Right lung (tissue), 2 donors: ENCODE measurements at regions not wholly inside any gene's neighbourhood (a gene's known extent, or its start where the extent isn't known, plus 50 kb on each side); places are given as distances from the start of the nearest gene placed in this dataset.
A peak's percentile ranks its signal among the peaks of the same experiment; 100 is the strongest.

ENCODE experiments used
- DNase-seq, 2 donors: peaks; one replicate each; pipeline ENCODE4 v3.0.0-alpha.2; 2013

DNA sequence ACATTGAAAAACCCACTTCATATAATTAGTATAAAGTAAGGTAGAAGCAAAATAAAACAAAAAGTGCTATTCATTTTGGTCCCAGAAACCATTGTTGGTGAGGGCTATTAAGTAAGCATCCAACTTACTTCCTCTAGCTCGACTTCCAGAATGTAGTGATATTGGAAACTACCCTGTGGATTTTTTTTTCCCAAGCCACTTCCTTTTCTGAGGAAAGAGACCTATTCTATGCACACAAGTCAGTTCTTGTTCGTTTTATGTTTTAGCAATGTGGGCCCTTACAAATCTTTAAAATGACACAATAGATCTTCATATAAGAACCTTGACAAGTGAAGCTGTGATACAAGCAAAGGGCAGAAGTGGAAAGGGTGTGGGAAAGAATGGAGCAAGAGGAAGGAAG lies 402.0 kb upstream of the TBL1XR1 start:
- DNase-seq: no peak

- DNase-seq: no peak
Measured at GRCh38 chr3:177599837-177600236, 402.6 kb upstream of the TBL1XR1 start.

- no peak for DNase-seq
Measured at GRCh38 chr3:177600411-177600810, 403.1 kb upstream of the TBL1XR1 start.

GRCh38 chr3:177601152-177601551 lies 403.9 kb upstream of the TBL1XR1 start:
- DNase-seq: no peak

DNA sequence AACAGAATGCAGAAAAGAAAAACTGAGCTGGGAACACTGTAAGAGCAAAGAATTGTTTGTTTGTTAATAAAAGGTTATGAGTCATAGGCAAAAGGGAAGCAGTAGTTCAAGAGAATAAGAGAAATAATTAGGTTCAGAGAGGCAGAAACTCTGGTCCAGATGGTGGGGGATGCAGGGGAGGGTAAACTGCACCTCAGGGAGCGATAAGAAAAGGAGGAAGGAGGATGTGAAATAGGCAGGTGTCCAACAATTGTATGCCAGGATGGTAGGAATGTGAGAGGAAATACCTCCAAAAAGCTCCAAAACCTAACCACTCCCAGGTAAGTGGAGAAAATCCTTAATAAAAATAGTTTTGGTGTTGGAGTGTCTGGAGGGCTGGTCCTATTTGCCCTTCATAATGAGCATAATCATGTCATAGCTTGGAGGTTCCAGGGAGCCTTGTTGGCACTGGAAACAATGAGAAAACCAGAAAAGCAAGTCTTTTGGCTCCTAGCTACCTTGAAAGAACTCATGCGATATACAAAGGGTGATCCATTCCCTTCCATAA lies 405.4 kb upstream of the TBL1XR1 start:
- no peak for DNase-seq

- DNase-seq: no peak
Measured at GRCh38 chr3:177603148-177603603, 405.9 kb upstream of the TBL1XR1 start.

- no peak for DNase-seq
Measured at GRCh38 chr3:177604181-177604580, 406.9 kb upstream of the TBL1XR1 start.

DNA sequence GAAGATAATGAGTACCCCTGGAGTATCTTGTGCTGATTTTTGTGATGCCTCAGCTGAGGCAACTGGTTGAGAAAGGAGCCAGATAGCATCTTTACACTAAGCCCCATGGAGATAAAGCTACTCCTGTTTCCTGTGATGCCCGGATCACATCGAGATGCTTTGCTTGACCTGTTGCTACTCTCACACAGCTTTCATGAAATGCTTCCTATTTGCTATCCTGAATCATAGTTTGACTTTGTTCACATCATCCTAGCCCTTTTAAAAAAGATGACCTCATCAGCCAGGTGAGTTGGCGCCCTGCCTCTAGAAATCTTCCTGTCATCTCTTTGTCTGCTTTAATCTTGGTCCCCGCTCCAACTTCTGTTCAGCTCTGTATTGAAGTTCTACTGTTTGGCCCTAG lies 409.6 kb upstream of the TBL1XR1 start:
- no peak for DNase-seq

- no peak for DNase-seq
Measured at GRCh38 chr3:177607589-177607988, 410.3 kb upstream of the TBL1XR1 start.

- no peak for DNase-seq
Measured at GRCh38 chr3:177608443-177608842, 411.2 kb upstream of the TBL1XR1 start.

GRCh38 chr3:177609613-177610012 lies 412.3 kb upstream of the TBL1XR1 start:
- no peak for DNase-seq

DNA sequence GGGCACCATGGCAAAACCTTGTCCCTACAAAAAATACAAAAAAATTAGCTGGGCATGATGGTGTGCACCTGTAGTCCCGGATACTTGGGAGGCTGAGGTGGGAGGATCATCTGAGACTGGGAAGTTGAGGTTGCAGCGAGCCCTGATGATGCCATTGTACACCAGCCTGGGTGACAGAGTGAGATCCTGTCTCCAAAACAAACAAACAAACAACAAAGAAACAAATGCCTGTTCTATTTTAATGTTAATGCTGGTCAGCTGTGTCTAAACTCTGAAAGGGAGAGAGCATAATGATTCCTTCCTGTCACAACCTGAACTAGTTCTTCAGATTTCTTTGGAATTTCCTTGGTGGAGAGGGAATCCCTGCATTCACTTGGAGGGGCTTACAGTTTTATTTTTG lies 413.0 kb upstream of the TBL1XR1 start:
- DNase-seq: no peak

DNA sequence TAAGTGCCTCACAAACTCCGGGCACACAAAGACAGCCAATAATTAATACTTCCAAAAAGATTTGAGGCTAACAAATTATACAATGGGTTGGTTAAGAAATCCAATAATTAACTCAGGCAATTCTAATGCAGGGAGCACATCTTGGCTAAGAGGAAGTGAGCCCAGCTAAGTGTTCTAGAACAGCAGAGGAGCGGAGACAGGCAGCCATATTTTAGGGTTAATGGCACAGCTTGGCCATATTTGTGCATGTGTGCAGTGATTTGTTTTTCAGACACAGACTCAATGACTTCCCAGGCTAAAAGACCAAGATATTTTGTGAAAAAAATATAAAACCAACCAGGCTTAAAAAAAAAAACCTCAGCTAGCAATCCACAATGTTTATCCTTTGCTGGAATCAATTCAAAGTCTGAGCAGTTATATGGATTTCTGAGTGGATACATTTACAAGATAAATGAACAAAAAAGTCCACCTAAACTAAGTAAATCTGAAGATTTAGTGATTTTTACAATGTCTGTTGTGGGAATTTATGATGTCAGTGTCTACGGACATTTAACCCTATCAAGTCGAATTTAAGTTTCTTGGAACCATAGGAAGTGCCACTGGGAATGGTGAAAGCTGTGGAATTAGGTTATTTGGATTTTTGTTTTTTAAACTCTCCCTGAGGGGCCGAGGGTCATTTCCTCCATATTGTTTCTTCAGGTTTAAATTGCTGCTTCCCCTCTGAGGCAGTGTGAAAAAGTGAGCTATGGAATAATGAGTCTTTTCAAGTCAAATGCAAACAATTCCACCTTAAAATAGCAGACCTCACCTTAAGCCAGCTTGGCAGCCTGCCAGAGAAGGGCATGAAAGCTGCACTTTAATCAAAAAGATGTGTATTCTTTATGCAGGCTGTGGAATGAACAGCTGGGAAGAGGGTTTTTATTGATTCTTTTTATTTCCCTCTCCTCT lies 413.7 kb upstream of the TBL1XR1 start:
- peak; percentile 46 to 57 for DNase-seq

DNA sequence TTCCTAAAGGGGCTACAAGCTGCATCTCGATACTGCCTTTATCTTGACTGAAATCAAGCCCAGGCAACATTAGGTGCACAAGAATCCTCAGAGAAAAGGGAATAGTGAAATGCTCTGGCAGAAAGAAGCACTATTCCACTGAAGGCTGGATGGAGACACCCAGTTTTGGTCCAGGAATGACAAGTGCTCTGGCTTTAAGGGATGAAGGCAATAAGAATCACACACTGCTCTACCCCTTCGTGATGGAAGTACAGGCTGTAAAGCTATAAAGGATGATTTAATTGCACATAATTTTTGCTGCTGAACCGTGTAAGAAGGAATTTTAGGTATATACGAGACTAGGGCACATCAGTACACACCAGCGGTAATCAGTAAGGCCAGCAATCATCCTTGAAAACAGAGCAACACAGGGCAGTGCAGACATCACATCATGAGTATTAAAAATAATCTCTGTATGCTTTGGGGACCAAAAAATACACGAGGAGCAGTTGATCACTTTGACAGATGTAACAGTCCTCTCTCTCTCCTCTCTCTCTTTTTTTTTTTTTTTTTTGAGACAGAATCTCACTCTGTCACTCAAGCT lies 414.6 kb upstream of the TBL1XR1 start:
- no peak for DNase-seq

- no peak for DNase-seq
Measured at GRCh38 chr3:177613901-177614300, 416.6 kb upstream of the TBL1XR1 start.

GRCh38 chr3:177615015-177615414 lies 417.7 kb upstream of the TBL1XR1 start:
- DNase-seq: peak; percentile 81 to 83

DNA sequence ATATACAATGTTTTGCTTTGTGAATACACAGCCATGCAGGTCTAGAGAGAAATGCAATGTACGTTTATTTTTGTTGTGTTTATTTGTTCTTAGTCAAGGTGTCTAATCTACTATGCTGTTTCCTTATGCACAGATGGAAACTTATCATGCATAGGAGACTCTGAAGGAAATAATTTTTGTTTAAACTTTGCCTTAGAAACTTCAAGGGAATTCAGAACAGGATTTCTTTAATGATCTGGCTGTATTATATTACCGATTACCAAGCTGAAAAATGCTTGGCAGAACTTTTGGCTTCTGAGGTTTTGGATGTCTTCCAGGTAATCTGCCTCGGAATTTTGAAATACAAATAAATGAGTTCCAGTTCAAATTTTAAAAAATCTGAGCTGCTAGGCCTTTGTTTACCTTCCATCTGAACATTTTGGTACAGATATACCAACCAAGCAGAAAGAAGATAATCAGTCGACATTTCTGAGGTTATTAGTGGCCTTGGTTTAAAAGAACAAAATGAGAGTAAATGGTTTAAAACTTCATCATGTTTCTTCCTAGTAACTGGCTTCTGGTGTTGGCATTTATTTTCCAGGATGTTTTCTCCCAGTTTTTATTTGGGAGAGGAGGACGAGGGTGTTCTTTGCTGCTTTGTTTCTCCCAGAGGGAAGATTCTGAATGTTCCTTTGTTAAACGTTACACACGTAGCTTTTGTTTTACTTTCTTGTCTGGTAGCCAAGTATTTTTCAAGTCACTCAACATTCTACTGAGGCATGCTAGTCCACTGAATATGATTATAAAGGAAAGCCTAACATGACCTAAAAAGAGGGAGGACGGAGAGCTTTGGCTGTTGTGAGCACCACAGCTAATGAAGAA lies 421.8 kb upstream of the TBL1XR1 start:
- DNase-seq: no peak

DNA sequence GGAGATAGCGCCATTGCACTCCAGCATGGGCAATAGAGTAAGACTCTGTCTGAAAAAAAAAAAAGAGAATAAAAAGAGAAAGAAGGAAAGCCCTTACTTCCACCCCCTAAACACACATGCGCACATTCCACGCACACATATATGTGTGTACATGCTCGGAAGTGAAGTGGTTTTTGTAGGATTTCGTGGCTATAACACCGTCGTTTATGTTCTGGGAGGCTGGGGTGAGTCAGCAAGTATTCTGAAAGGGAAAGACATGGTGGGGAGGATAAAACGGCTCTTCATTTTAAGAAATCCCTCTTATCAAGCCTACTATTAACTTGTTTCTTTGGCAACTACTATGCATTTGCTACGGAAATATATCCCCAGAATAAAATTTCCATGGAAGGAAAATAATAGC lies 422.8 kb upstream of the TBL1XR1 start:
- no peak for DNase-seq

GRCh38 chr3:177622520-177622919 lies 425.2 kb upstream of the TBL1XR1 start:
- no peak for DNase-seq

DNA sequence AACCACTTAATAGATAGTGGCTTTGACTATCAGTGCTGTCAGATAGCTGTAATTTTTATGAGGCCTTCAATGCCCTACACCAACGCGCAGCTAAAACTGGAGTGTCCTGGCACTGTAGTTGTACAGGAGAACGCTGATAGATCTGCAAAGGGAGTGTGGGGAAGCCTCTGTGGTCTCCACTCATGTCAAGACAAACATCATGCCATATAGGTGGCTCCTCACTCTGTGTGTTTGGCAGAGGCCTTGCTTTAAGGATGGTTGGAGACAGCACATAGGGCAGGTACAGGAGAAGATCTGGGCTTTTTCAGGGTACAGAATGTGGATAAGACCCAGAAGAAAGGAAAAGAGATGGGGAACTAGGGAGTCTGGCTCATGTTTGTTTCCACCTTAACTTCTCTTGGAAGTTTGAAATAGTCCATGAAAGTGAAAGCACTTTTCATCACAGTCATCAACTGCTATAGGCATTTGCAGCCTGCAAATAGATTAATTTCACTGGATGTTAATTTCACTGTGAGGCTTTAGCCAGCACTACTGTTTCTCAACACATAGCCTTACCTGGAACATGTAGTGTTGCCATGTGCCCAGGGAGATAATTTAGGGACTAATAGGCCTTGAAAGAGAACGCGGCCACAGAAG lies 425.8 kb upstream of the TBL1XR1 start:
- no peak for DNase-seq
